H9 (cell line): ENCODE measurements at regions not wholly inside any gene's neighbourhood (a gene's known extent, or its start where the extent isn't known, plus 50 kb on each side); places are given as distances from the start of the nearest gene placed in this dataset.

Experiments
- DNase-seq: peaks from one replicate; pipeline ENCODE4 v3.0.0-alpha.2; 2017
- H2AFZ ChIP-seq: one replicate; pipeline ENCODE4 v1.6.1; 2013; ENCODE audit warnings: mild to moderate bottlenecking, low read length, control low read depth, moderate library complexity
- H2AK5ac ChIP-seq: 2 replicates; pipeline ENCODE4 v1.6.1; 2013; ENCODE audit warnings: low read length, control low read depth, mixed read lengths; ENCODE audit not compliant: insufficient read length
- H2BK120ac ChIP-seq: one replicate; pipeline ENCODE4 v1.6.1; 2013; ENCODE audit warnings: low read depth, mild to moderate bottlenecking, low read length, control low read depth, inconsistent platforms; ENCODE audit not compliant: poor library complexity, severe bottlenecking
- H2BK12ac ChIP-seq: 2 replicates; pipeline ENCODE4 v1.6.1; 2013; ENCODE audit warnings: low read length, control low read depth, mixed read lengths, low read depth; ENCODE audit not compliant: insufficient read length
- H2BK15ac ChIP-seq: 2 replicates; pipeline ENCODE4 v1.6.1; 2013; ENCODE audit warnings: low read depth, low read length, control low read depth
- H2BK20ac ChIP-seq: one replicate; pipeline ENCODE4 v1.6.1; 2013; ENCODE audit warnings: low read depth, mild to moderate bottlenecking, low read length, control low read depth, inconsistent platforms; ENCODE audit not compliant: poor library complexity, severe bottlenecking
- H2BK5ac ChIP-seq: 2 replicates; pipeline ENCODE4 v1.6.1; 2013; ENCODE audit warnings: low read length, control low read depth, mixed read lengths; ENCODE audit not compliant: insufficient read length
- H3K14ac ChIP-seq: 2 replicates; pipeline ENCODE4 v1.6.1; 2013; ENCODE audit warnings: low read length, control low read depth; ENCODE audit not compliant: insufficient read depth
- H3K18ac ChIP-seq: 2 replicates; pipeline ENCODE4 v1.6.1; 2013; ENCODE audit warnings: low read depth, mild to moderate bottlenecking, mixed read lengths, low read length, control low read depth; ENCODE audit not compliant: insufficient read length
- H3K23ac ChIP-seq: 2 replicates; pipeline ENCODE4 v1.6.1; 2013; ENCODE audit warnings: low read length, control low read depth, mixed read lengths, low read depth; ENCODE audit not compliant: insufficient read length
- H3K23me2 ChIP-seq: 2 replicates; pipeline ENCODE4 v1.6.1; 2013; ENCODE audit warnings: low read depth, mild to moderate bottlenecking, mixed read lengths, low read length, control low read depth; ENCODE audit not compliant: insufficient read length, poor library complexity, severe bottlenecking
- H3K27ac ChIP-seq: 2 replicates; pipeline ENCODE4 v1.5.1; 2013; ENCODE audit warnings: low read length, control low read depth, mixed read lengths, low read depth; ENCODE audit not compliant: insufficient read length
- H3K27me3 ChIP-seq: 2 replicates; pipeline ENCODE4 v1.6.1; 2013; ENCODE audit warnings: low read length, control low read depth, inconsistent platforms; ENCODE audit not compliant: insufficient read depth
- H3K4ac ChIP-seq: 2 replicates; pipeline ENCODE4 v1.6.1; 2013; ENCODE audit warnings: low read depth, mild to moderate bottlenecking, control low read depth, inconsistent platforms, low read length, moderate library complexity
- H3K4me1 ChIP-seq: 2 replicates; pipeline ENCODE4 v1.6.1; 2013; ENCODE audit warnings: low read length, control low read depth, inconsistent platforms; ENCODE audit not compliant: insufficient read depth
- H3K4me2 ChIP-seq: 2 replicates; pipeline ENCODE4 v1.6.1; 2013; ENCODE audit warnings: low read length, control low read depth, mixed read lengths; ENCODE audit not compliant: insufficient read length, insufficient read depth
- H3K56ac ChIP-seq: 2 replicates; pipeline ENCODE4 v1.6.1; 2013; ENCODE audit warnings: low read depth, mild to moderate bottlenecking, mixed read lengths, low read length, control low read depth; ENCODE audit not compliant: insufficient read length
- H3K79me1 ChIP-seq: 2 replicates; pipeline ENCODE4 v1.6.1; 2013; ENCODE audit warnings: low read depth, mild to moderate bottlenecking, moderate library complexity, low read length, control low read depth, inconsistent platforms; ENCODE audit not compliant: insufficient read depth, poor library complexity, severe bottlenecking
- H3K79me2 ChIP-seq: 2 replicates; pipeline ENCODE4 v1.6.1; 2013; ENCODE audit warnings: low read length, control low read depth, inconsistent platforms; ENCODE audit not compliant: insufficient read depth
- H3K9ac ChIP-seq: 2 replicates; pipeline ENCODE4 v1.6.1; 2013; ENCODE audit warnings: low read length, control low read depth, mixed read lengths; ENCODE audit not compliant: insufficient read length; ENCODE audit errors: extremely low read depth
- H3K9me3 ChIP-seq: one replicate; pipeline ENCODE4 v1.6.1; 2013; ENCODE audit warnings: low read depth, low read length, inconsistent platforms; ENCODE audit not compliant: control insufficient read depth
- H3T11ph ChIP-seq: one replicate; pipeline ENCODE4 v1.6.1; 2013; ENCODE audit warnings: mild to moderate bottlenecking, low read length, control low read depth, inconsistent platforms
- H4K20me1 ChIP-seq: one replicate; pipeline ENCODE4 v1.6.1; 2013; ENCODE audit not compliant: control insufficient read depth, insufficient read length, insufficient read depth
- H4K5ac ChIP-seq: 2 replicates; pipeline ENCODE4 v1.6.1; 2013; ENCODE audit warnings: low read depth, mild to moderate bottlenecking, mixed read lengths, low read length, control low read depth; ENCODE audit not compliant: insufficient read length
- H4K8ac ChIP-seq: replicated peaks from 2 replicates; pipeline ENCODE4 v1.6.1; 2013; ENCODE audit warnings: low read length, control low read depth, mixed read lengths, low read depth; ENCODE audit not compliant: insufficient read length
- H4K91ac ChIP-seq: 2 replicates; pipeline ENCODE4 v1.6.1; 2013; ENCODE audit warnings: low read depth, mild to moderate bottlenecking, moderate library complexity, mixed read lengths, low read length, control low read depth; ENCODE audit not compliant: insufficient read length
- H3K27ac Mint-ChIP-seq, 3 experiments: 2 replicates in 2 of 3; 3 replicates in 1 of 3; pipeline ENCODE4 v1.8.0; 2020 to 2021; ENCODE audit warnings: mixed read lengths in 3 of 3, mild to moderate bottlenecking in 1 of 3, moderate library complexity in 1 of 3
- H3K27me3 Mint-ChIP-seq: 2 replicates; pipeline ENCODE4 v1.8.0; 2021; ENCODE audit warnings: low read depth, mild to moderate bottlenecking, moderate library complexity, mixed read lengths
- H3K36me3 Mint-ChIP-seq, 3 experiments: 2 replicates in 2 of 3; 3 replicates in 1 of 3; pipeline ENCODE4 v1.8.0; 2020 to 2021; ENCODE audit warnings: low read depth in 3 of 3, mixed read lengths in 3 of 3; ENCODE audit not compliant: insufficient read depth in 1 of 3
- H3K4me1 Mint-ChIP-seq, 2 experiments: 2 replicates each; pipeline ENCODE4 v1.8.0; 2020; ENCODE audit warnings: mixed read lengths in 2 of 2
- H3K4me3 Mint-ChIP-seq, 2 experiments: 2 replicates in 1 of 2; 3 replicates in 1 of 2; pipeline ENCODE4 v1.8.0; 2020 to 2021; ENCODE audit warnings: mild to moderate bottlenecking in 2 of 2, mixed read lengths in 2 of 2, moderate library complexity in 1 of 2
- H3K9me3 Mint-ChIP-seq, 2 experiments: 2 replicates in 1 of 2; 3 replicates in 1 of 2; pipeline ENCODE4 v1.8.0; 2020; ENCODE audit warnings: mild to moderate bottlenecking in 2 of 2, mixed read lengths in 2 of 2, moderate library complexity in 1 of 2
- WGBS: extraction: QIAGEN DNeasy Blood & Tissue Kit; methylation state at CpG from one replicate; pipeline ENCODE4 v1.1.7; 2013; ENCODE audit warnings: missing lambda C conversion rate, low lambda C conversion rate, mixed read lengths; ENCODE audit not compliant: insufficient read length; ENCODE audit errors: extremely low coverage; 5-methylcytosine and 5-hydroxymethylcytosine counted together
- TF ChIP-seq, protein P1 (sequence below): fragments of 200-600 bp; sonication (generic); conservative IDR thresholded peaks from 3 replicates; pipeline ENCODE4 v1.8.0; 2021; ENCODE audit warnings: antibody characterized with exemption, mild to moderate bottlenecking

DNA sequence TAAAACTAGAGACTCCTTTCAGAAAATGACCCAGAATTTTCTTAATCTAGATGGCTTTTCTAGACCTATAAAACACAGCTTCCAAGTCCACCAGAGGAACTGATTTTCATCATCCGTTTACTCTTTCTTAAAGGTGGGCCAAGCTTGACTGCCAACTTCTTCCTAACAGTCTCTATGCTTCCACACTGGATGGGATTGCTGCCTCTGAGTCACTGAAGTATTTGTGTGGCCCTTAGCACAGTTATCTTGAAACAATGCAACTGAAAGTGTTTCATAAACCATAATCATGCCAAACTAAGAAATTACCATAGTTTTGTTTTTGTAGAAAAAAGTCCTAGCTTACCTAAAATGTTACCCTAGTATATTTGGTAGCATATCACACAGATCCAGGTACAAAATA, 985.7 kb downstream of the TUSC7 start:
- no peak for DNase-seq
- no peak overlapping the region for H2BK15ac ChIP-seq
- H4K20me1 ChIP-seq, result no peaks in the 10 kb centered on the region
- H3K27me3 ChIP-seq, result no peaks in the 10 kb centered on the region
- no peaks in the 10 kb centered on the region for H3K79me2 ChIP-seq
- no peaks in the 10 kb centered on the region for H3K4me1 ChIP-seq
- H3K18ac ChIP-seq, result no peak overlapping the region
- Mint-ChIP-seq H3K4me3 (no peak overlapping the region), H3K36me3 (no peaks in the 10 kb centered on the region), H3K27me3 (no peaks in the 10 kb centered on the region; the same call in 1 of the 2 replicates), H3K9me3 (no peaks in the 10 kb centered on the region), H3K27ac (no peak overlapping the region), H3K4me1 (peaks cover 22 to 30% of the 10 kb centered on the region in 2 experiments)
- H3K56ac ChIP-seq, result no peak overlapping the region
- no peak overlapping the region for H3K27ac ChIP-seq
- no peak overlapping the region for H4K8ac ChIP-seq
- H3K79me1 ChIP-seq, result no peaks in the 10 kb centered on the region
- H3K23me2 ChIP-seq, result no peaks in the 10 kb centered on the region
- no peak overlapping the region for H4K5ac ChIP-seq
- WGBS, result no CpG with 5 or more reads among the region's 1 CpG
- TF ChIP-seq, protein P1, sequence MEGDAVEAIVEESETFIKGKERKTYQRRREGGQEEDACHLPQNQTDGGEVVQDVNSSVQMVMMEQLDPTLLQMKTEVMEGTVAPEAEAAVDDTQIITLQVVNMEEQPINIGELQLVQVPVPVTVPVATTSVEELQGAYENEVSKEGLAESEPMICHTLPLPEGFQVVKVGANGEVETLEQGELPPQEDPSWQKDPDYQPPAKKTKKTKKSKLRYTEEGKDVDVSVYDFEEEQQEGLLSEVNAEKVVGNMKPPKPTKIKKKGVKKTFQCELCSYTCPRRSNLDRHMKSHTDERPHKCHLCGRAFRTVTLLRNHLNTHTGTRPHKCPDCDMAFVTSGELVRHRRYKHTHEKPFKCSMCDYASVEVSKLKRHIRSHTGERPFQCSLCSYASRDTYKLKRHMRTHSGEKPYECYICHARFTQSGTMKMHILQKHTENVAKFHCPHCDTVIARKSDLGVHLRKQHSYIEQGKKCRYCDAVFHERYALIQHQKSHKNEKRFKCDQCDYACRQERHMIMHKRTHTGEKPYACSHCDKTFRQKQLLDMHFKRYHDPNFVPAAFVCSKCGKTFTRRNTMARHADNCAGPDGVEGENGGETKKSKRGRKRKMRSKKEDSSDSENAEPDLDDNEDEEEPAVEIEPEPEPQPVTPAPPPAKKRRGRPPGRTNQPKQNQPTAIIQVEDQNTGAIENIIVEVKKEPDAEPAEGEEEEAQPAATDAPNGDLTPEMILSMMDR, result no peak
- no peak overlapping the region for H3K4ac ChIP-seq
- H2AFZ ChIP-seq, result no peak overlapping the region
- no peak overlapping the region for H3K9ac ChIP-seq
- no peak overlapping the region for H3K23ac ChIP-seq
- H4K91ac ChIP-seq, result no peak overlapping the region
- H3K9me3 ChIP-seq, result no peaks in the 10 kb centered on the region
- no peak overlapping the region for H2BK120ac ChIP-seq
- H2AK5ac ChIP-seq, result no peak overlapping the region
- no peak overlapping the region for H2BK5ac ChIP-seq
- no peak overlapping the region for H3T11ph ChIP-seq
- no peak overlapping the region for H3K14ac ChIP-seq
- no peak overlapping the region for H2BK12ac ChIP-seq
- no peak overlapping the region for H2BK20ac ChIP-seq
- no peak overlapping the region for H3K4me2 ChIP-seq
